DND-41 (cell line): ENCODE measurements at regions not wholly inside any gene's neighbourhood (a gene's known extent, or its start where the extent isn't known, plus 50 kb on each side); places are given as distances from the start of the nearest gene placed in this dataset.
"Not testable (repeated sequence)": the region's sequence is repeated elsewhere in the genome, so short reads cannot be mapped to it uniquely, and the experiment has no call there.

Source experiments
- CTCF ChIP-seq: IDR thresholded peaks from 2 replicates; pipeline ENCODE4 v1.5.1; 2012; ENCODE audit warnings: borderline replicate concordance, low read length, moderate library complexity, mild to moderate bottlenecking; ENCODE audit not compliant: poor library complexity, severe bottlenecking; ENCODE audit errors: extremely low read depth
- EZH2 ChIP-seq: IDR thresholded peaks from 3 replicates; pipeline ENCODE4 v1.6.1; 2012; ENCODE audit warnings: borderline replicate concordance, low read depth, mild to moderate bottlenecking, moderate library complexity, low read length, inconsistent platforms; ENCODE audit not compliant: severe bottlenecking

- not testable (repeated sequence) for TF ChIP-seq CTCF, EZH2
Measured at GRCh38 chr22:11026541-11026940, 4501.5 kb upstream of the OR11H1 start.
